Common myeloid progenitor, CD34-positive (primary cell): ENCODE measurements at regions not wholly inside any gene's neighbourhood (a gene's known extent, or its start where the extent isn't known, plus 50 kb on each side); places are given as distances from the start of the nearest gene placed in this dataset.
A peak's percentile ranks its signal among the peaks of the same experiment; 100 is the strongest.

Experiments
- CTCF ChIA-PET: fragments of 350-600 bp; sonication (Branson Sonifier 250); formaldehyde crosslinking; loops from one replicate; lab custom pipeline; 2021; ENCODE audit warnings: antibody characterized with exemption; lab: Charles Lee
- POLR2A ChIA-PET: fragments of 350-600 bp; sonication (Branson Sonifier 250); formaldehyde crosslinking; loops from one replicate; lab custom pipeline; 2021; ENCODE audit warnings: antibody characterized with exemption; lab: Charles Lee
- DNase-seq, 3 donors: peaks; one replicate each; pipeline versions ENCODE4 v3.0.0 to v3.0.0-alpha.2; 2013
- H3K27ac ChIP-seq, 2 experiments: 1 replicate in 1 of 2; 2 replicates in 1 of 2; pipeline ENCODE4 v1.7.0; 2013; ENCODE audit warnings: inconsistent platforms in 2 of 2, low read length in 2 of 2, mild to moderate bottlenecking in 2 of 2, low read depth in 1 of 2, moderate library complexity in 1 of 2; ENCODE audit not compliant: severe bottlenecking in 2 of 2, insufficient read depth in 1 of 2, poor library complexity in 1 of 2
- H3K27me3 ChIP-seq, 5 experiments: replicated peaks in 2 of 5; 1 replicate in 3 of 5; 2 replicates in 2 of 5; pipeline versions ENCODE4 v1.6.1 to v1.7.0; 2013; ENCODE audit warnings: low read length in 4 of 5, mild to moderate bottlenecking in 2 of 5, moderate library complexity in 2 of 5, inconsistent platforms in 1 of 5; ENCODE audit not compliant: insufficient read depth in 5 of 5, control insufficient read depth in 4 of 5
- H3K36me3 ChIP-seq, 4 experiments: 1 replicate in 2 of 4; 2 replicates in 2 of 4; pipeline versions ENCODE4 v1.6.1 to v1.7.0; 2013; ENCODE audit warnings: low read length in 3 of 4, control low read depth in 1 of 4, mild to moderate bottlenecking in 1 of 4; ENCODE audit not compliant: control insufficient read depth in 4 of 4, insufficient read depth in 4 of 4
- H3K4me1 ChIP-seq, 4 experiments: 1 replicate in 3 of 4; 2 replicates in 1 of 4; pipeline versions ENCODE4 v1.6.1 to v1.7.1; 2013; ENCODE audit warnings: low read length in 3 of 4, mild to moderate bottlenecking in 3 of 4, control low read depth in 1 of 4, inconsistent platforms in 1 of 4, moderate library complexity in 1 of 4; ENCODE audit not compliant: control insufficient read depth in 4 of 4, insufficient read depth in 4 of 4; ENCODE audit errors: control extremely low read depth in 1 of 4
- H3K4me3 ChIP-seq, 7 experiments: 1 replicate in 4 of 7; 2 replicates in 3 of 7; pipeline versions ENCODE4 v1.5.1 to v1.7.0; 2013; ENCODE audit warnings: mild to moderate bottlenecking in 7 of 7, low read length in 6 of 7, moderate library complexity in 6 of 7, inconsistent platforms in 2 of 7, low read depth in 2 of 7, control low read depth in 1 of 7; ENCODE audit not compliant: insufficient read depth in 4 of 7, control insufficient read depth in 1 of 7; ENCODE audit errors: extremely low read depth in 1 of 7
- H3K9me3 ChIP-seq, 5 experiments: 1 replicate in 4 of 5; 2 replicates in 1 of 5; pipeline versions ENCODE4 v1.6.1 to v1.7.1; 2013; ENCODE audit warnings: low read length in 4 of 5, mild to moderate bottlenecking in 2 of 5, inconsistent platforms in 1 of 5, low read depth in 1 of 5, moderate library complexity in 1 of 5; ENCODE audit not compliant: control insufficient read depth in 4 of 5, insufficient read depth in 2 of 5; ENCODE audit errors: control extremely low read depth in 1 of 5
- WGBS: methylation state at CpG from one replicate; pipeline ENCODE4 v1.1.5; 2013; ENCODE audit not compliant: insufficient coverage; 5-methylcytosine and 5-hydroxymethylcytosine counted together

- CTCF ChIA-PET = no interaction called here
- POLR2A ChIA-PET = no interaction called here
- no peak overlapping the region for H3K4me3 ChIP-seq
- DNase-seq = no peak
- no peaks in the 10 kb centered on the region for H3K36me3 ChIP-seq
- 95% methylated on average over 4 of the region's 4 CpGs for WGBS
- no peaks in the 10 kb centered on the region for H3K27me3 ChIP-seq
- no peaks in the 10 kb centered on the region for H3K9me3 ChIP-seq
- no peaks in the 10 kb centered on the region for H3K4me1 ChIP-seq
- no peak overlapping the region for H3K27ac ChIP-seq
Measured at GRCh38 chr17:33935822-33936221, 319.3 kb upstream of the CCL2 start.

- no peak for DNase-seq
- ChIA-PET POLR2A (interaction anchor here (0.6 kb wide), 1 partner anchor 257 kb away, joined by 4 read pairs; no protein-coding TSS in a partner anchor), CTCF (interaction anchor here (0.7 kb wide), 1 partner anchor 32 kb away, joined by 3 read pairs; no protein-coding TSS in a partner anchor)
- Histone ChIP-seq H3K9me3 (no peaks in the 10 kb centered on the region), H3K36me3 (no peaks in the 10 kb centered on the region), H3K27me3 (no peaks in the 10 kb centered on the region), H3K27ac (no peak overlapping the region), H3K4me1 (no peaks in the 10 kb centered on the region), H3K4me3 (no peak overlapping the region)
- WGBS = 96% methylated on average over 4 of the region's 5 CpGs
Measured at GRCh38 chr17:33936764-33937163, 318.3 kb upstream of the CCL2 start.

- DNase-seq = no peak
- H3K4me1 ChIP-seq = peaks cover 0 to 4% (median 0%) of the 10 kb centered on the region in 4 experiments
- H3K27me3 ChIP-seq = no peaks in the 10 kb centered on the region
- H3K9me3 ChIP-seq = no peaks in the 10 kb centered on the region
- WGBS = 96% methylated on average over 4 of the region's 4 CpGs
- H3K36me3 ChIP-seq = no peaks in the 10 kb centered on the region
- H3K27ac ChIP-seq = no peak overlapping the region
- no peak overlapping the region for H3K4me3 ChIP-seq
- ChIA-PET POLR2A (no interaction called here), CTCF (interaction anchor here (0.8 kb wide), 1 partner anchor 12 kb away, joined by 3 read pairs; no protein-coding TSS in a partner anchor)
Measured at GRCh38 chr17:33939959-33940358, 315.1 kb upstream of the CCL2 start.

- POLR2A ChIA-PET = no interaction called here
- no peak for DNase-seq
- WGBS = 97% methylated on average over 7 of the region's 7 CpGs
Measured at GRCh38 chr17:33940769-33941370, 314.2 kb upstream of the CCL2 start.

GRCh38 chr17:33941744-33942143 lies 313.3 kb upstream of the CCL2 start:
- no peaks in the 10 kb centered on the region for H3K9me3 ChIP-seq
- no peak overlapping the region for H3K4me3 ChIP-seq
- WGBS = 90% methylated on average over 4 of the region's 6 CpGs
- ChIA-PET POLR2A (no interaction called here), CTCF (no interaction called here)
- no peak overlapping the region for H3K27ac ChIP-seq
- peaks cover 0 to 4% (median 0%) of the 10 kb centered on the region in 4 experiments for H3K4me1 ChIP-seq
- no peak for DNase-seq
- H3K27me3 ChIP-seq = no peaks in the 10 kb centered on the region
- H3K36me3 ChIP-seq = no peaks in the 10 kb centered on the region

More at GRCh38 chr17:33940769-33941370, 314.2 kb upstream of the CCL2 start:
- H3K27ac ChIP-seq = no peak overlapping the region
- CTCF ChIA-PET = interaction anchor here (0.8 kb wide), 1 partner anchor 13 kb away, joined by 3 read pairs; no protein-coding TSS in a partner anchor
- peaks cover 0 to 4% (median 0%) of the 10 kb centered on the region in 4 experiments for H3K4me1 ChIP-seq
- no peaks in the 10 kb centered on the region for H3K9me3 ChIP-seq
- H3K27me3 ChIP-seq = no peaks in the 10 kb centered on the region
- H3K4me3 ChIP-seq = no peak overlapping the region
- H3K36me3 ChIP-seq = no peaks in the 10 kb centered on the region

DNA sequence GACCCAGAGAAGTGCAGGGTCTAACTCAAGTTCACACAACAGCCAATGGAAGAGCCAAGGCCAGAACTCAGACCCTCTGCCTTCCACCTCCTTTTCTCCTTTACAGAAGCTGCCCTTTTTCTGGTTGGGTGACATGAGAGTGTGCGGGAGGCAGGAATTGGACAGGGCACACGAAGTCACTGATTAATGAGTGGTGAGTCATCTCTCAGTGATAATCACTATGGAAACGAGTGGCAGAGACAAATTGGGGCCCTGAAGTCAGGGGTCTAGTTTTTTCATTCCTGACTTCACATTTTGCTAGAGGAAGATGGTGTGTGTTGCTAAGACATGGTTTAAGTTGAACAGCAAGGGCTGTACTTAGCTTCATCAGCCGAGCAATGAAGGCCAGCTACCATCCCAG lies 312.7 kb upstream of the CCL2 start:
- POLR2A ChIA-PET = no interaction called here
- H3K4me3 ChIP-seq = no peak overlapping the region
- 7% methylated on average over 3 of the region's 4 CpGs for WGBS
- CTCF ChIA-PET = interaction anchor here (1.5 kb wide), 1 partner anchor 420 kb away, joined by 3 read pairs; no protein-coding TSS in a partner anchor
- H3K27me3 ChIP-seq = no peaks in the 10 kb centered on the region
- no peak overlapping the region for H3K27ac ChIP-seq
- H3K4me1 ChIP-seq = peaks cover 0 to 4% (median 0%) of the 10 kb centered on the region in 4 experiments
- no peaks in the 10 kb centered on the region for H3K9me3 ChIP-seq
- DNase-seq = peak; percentile 55 to 86 (median 81)
- no peaks in the 10 kb centered on the region for H3K36me3 ChIP-seq

- CTCF ChIA-PET = interaction anchor here (1.2 kb wide), 2 partner anchors 19 to 203 kb away, joined by 4 to 5 read pairs; no protein-coding TSS in a partner anchor
- Histone ChIP-seq H3K4me1 (peaks cover 0 to 4% (median 0%) of the 10 kb centered on the region in 4 experiments), H3K27ac (no peak overlapping the region), H3K9me3 (no peaks in the 10 kb centered on the region), H3K4me3 (no peak overlapping the region), H3K36me3 (no peaks in the 10 kb centered on the region), H3K27me3 (no peaks in the 10 kb centered on the region)
- POLR2A ChIA-PET = interaction anchor here (0.6 kb wide), 1 partner anchor 193 kb away, joined by 10 read pairs; no protein-coding TSS in a partner anchor
- 80% methylated on average over 4 of the region's 4 CpGs for WGBS
- no peak for DNase-seq
Measured at GRCh38 chr17:33944412-33944811, 310.7 kb upstream of the CCL2 start.
